Stimulated activated CD4-positive, alpha-beta T cell treated with anti-CD3 and anti-CD28 coated beads, Interleukin-1b, Interleukin-23, amount 100 ng/mL, for 48 hours (primary cell): ENCODE measurements at regions not wholly inside any gene's neighbourhood (a gene's known extent, or its start where the extent isn't known, plus 50 kb on each side); places are given as distances from the start of the nearest gene placed in this dataset.
"Not testable (repeated sequence)": the region's sequence is repeated elsewhere in the genome, so short reads cannot be mapped to it uniquely, and the experiment has no call there.

Experiments
- DNase-seq: peaks from one replicate; pipeline ENCODE4 v3.0.0-alpha.2; 2020

DNA sequence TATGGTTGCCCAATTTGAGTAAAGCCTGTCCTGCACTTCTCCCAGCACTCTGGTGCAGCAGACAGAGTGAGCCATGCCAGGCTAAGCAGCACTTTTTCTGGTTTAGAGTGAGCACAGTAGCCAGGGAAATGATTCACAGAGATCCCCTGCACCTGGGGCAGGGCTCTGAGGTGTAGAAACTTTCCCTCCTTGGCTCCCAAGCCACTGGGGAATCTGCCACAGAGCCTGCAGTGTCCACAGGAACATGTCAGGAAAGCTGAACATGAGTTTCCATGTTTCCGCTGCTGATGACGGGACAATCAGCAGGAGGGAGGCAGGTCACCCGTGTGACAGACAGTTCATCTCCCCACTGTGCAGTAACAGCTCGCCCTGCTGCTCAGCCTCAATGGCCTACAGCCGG lies 429.9 kb upstream of the B3GAT1 start:
- DNase-seq = no peak

DNA sequence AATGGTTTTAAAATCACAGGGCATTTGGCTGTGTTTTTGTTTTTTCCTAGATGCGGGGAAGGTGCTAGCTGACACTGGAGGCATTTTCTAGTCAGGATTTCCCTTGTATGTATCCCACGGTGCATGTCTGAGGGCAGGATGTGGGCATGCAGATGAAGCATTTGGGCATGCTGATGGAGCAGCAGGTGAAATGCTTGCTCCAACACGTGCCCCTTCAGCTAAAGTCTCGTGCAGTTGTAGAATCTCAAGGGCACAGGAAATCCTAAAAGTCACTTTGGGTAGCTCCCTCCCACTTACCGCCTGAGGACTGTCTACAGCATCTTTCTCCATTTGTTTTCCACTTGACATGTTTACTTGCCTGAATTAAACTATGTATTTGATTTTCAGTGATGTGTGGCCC lies 429.4 kb upstream of the B3GAT1 start:
- no peak for DNase-seq

GRCh38 chr11:134840945-134841344 lies 428.9 kb upstream of the B3GAT1 start:
- DNase-seq = no peak

DNA sequence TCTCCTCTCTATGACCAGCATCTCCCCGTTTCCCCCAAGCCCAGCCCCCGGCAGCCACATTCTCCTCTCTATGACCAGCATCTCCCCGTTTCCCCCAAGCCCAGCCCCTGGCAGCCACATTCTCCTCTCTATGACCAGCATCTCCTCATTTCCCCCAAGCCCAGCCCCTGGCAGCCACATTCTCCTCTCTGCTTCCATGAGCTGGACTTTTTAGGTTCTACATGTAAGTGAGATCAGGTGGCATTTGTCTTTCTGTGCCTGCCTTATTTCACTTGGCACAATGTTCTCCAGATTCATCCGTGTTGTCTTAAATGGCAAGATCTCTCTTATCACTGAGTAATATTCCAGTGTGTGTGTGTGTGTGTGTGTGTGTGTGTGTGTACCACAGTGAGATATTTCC lies 428.1 kb upstream of the B3GAT1 start:
- not testable (repeated sequence) for DNase-seq

- no peak for DNase-seq
These were observed 426.7 kb upstream of the B3GAT1 start for GRCh38 chr11:134838708-134839107.

- no peak for DNase-seq
These were observed 425.8 kb upstream of the B3GAT1 start for GRCh38 chr11:134837887-134838232.

GRCh38 chr11:134837166-134837886 lies 425.3 kb upstream of the B3GAT1 start:
- DNase-seq = no peak

GRCh38 chr11:134836561-134836960 lies 424.5 kb upstream of the B3GAT1 start:
- no peak for DNase-seq

GRCh38 chr11:134835561-134835960 lies 423.5 kb upstream of the B3GAT1 start:
- no peak for DNase-seq

DNA sequence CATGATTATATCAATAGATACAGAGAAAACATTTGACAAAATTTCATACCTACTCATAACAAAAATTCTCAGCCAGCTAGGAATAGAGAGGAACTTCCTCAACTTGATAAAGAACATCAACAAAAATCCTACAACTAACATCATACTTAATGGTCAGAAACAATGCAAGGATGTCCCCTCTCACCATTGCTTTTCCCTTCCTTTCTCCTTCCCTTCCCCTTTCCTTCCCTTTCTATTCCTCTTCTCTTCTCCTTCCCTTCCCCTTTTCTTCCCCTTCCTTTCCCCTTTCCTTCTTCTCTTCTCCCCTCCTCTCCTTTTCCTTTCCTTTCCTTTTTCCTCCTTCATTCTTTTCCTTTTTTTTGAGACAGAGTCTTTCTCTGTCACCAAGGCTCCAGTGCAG lies 418.3 kb upstream of the B3GAT1 start:
- DNase-seq = no peak

GRCh38 chr11:134823970-134824369 lies 411.9 kb upstream of the B3GAT1 start:
- DNase-seq = no peak

- no peak for DNase-seq
These were observed 410.9 kb upstream of the B3GAT1 start for GRCh38 chr11:134822897-134823296.

GRCh38 chr11:134821422-134821821 lies 409.4 kb upstream of the B3GAT1 start:
- no peak for DNase-seq

GRCh38 chr11:134819041-134819440 lies 407.0 kb upstream of the B3GAT1 start:
- DNase-seq = no peak

GRCh38 chr11:134818516-134818915 lies 406.5 kb upstream of the B3GAT1 start:
- DNase-seq = no peak

DNA sequence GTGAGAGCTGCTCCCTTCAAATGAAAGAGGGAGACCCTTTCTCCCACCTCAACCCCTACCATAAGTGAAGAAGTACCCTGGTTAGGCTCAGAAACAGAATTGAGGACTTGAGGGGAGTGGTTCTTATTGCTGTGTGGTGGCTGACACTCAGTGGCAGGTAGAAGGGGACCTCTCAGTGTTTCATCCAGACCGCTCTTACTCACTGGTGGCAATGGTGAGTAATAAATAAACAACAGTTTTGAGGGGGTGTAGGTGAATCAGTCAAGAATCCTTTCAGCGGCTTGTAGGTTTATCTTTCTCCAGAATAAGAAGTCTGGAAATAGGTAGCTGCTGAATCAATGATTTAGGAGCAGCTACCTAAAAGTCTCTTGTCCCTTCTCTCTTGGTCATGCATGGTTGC lies 403.4 kb upstream of the B3GAT1 start:
- DNase-seq = no peak

- DNase-seq = no peak
These were observed 396.0 kb upstream of the B3GAT1 start for GRCh38 chr11:134807997-134808396.

DNA sequence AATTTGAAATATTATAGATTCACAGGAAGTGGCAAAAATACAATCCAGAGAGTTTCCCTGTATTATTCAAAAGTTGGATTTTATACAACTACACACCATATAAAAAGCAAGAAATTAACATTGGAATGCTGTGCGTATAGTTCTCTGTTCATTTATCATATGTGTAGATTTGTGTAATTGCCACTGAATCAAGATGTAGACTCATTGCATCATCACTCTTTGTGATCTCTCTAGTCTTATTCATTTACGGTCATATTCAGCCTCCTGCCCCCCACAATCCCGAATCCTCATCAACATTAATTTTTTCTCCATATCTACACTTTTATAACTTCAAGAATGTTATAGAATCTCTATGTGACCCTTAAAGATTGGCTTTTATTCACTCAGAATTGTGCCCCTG lies 390.6 kb upstream of the B3GAT1 start:
- no peak for DNase-seq

GRCh38 chr11:134802116-134802515 lies 390.1 kb upstream of the B3GAT1 start:
- DNase-seq = no peak

GRCh38 chr11:134801570-134801969 lies 389.5 kb upstream of the B3GAT1 start:
- DNase-seq = no peak

DNA sequence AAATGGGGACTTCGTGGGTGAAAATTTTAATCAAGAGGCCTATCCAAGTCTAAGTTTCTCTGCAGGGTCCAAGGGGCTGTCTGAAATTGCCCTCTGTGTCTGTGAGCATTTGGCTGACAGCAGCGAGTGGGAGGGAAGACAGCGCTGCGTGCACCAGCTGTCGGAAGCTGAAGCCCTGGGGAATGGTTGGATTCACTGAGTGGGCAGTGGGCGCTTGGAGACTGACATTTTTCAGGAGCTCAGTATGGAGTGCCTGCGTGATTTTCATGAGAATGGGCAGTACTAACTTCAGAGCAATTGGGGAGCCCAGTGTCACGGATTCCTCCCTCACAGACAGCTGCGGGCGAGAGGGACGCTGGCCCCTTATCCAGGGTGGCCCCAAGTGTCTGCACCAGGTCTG lies 388.8 kb upstream of the B3GAT1 start:
- DNase-seq = no peak

DNA sequence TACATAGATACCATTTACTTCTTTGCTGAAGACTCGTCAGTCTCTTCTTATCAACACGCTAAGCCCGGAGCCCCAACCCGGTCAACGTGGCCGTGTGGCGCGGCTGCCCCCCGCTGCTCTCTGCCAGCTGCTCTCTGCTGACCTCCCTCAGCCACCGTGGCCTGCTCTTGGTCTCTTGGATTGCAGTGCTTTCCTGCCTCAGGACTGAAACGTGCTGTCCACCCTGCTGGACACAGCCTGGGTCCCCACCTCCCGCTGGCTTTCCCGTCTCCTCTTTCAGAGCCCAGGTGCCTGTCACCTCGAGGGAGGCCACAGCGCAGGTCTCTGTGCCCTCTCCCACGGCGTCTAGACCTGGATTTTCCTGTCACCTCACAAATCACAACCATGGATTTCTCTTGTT lies 388.1 kb upstream of the B3GAT1 start:
- no peak for DNase-seq

DNA sequence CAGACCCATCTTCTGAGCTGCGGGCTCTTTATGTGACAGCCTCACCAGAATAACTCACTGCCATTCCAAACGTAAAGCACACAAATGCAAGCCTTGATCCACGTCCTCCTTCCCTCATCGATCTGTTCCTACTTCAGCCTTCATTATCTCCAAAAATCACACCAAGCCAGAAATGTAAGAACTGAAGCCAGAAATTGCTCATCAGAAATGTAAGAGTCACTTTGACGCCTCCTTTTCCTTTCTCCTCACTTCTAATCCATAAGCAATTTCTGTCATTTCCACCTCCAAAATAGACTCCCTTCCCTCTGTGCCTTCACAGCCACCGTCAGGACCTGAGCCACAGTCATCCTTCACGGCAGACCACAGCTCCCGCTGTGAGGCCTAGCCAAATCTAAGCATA lies 387.3 kb upstream of the B3GAT1 start:
- DNase-seq = no peak

DNA sequence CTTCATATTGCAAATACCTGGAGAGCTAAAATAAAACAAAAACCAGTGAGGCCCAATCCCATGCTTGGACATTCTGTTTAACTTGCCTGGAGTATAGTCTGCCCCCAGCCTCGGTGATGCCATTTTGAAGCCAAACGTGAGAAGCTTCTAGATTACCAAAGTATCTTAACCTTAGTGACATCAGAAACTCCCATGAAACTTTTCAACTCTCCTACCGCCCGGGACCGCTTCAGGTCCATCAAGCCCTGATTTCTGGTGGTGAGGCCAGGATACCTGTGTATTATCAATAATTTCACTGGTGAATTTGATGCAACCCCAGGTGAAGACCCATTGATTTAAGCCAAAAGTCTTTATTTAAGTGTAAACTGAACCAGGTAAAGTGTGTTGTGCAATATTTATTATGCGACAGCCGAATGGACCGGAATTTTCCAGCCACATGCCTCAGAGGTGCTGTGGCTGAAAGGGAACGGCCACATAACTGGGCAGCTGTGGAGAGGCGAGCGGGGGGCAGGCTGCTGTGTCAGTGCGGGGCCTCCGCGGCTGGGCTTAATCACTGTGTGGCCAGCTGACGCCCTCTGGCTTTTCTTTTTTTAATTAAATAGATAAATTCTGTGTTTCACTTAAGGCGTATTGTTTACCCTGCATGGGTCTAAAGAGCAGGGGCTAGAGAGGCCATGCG lies 385.5 kb upstream of the B3GAT1 start:
- DNase-seq = no peak

GRCh38 chr11:134795017-134795416 lies 383.0 kb upstream of the B3GAT1 start:
- DNase-seq = no peak
